Erythroblast (primary cell): ENCODE measurements at regions not wholly inside any gene's neighbourhood (a gene's known extent, or its start where the extent isn't known, plus 50 kb on each side); places are given as distances from the start of the nearest gene placed in this dataset.

Experiments
- GATA1 ChIP-seq: IDR thresholded peaks from 2 replicates; pipeline ENCODE4 v1.6.1; 2011; ENCODE audit warnings: low read depth, mild to moderate bottlenecking, control low read depth, low read length, moderate library complexity
- POLR2A ChIP-seq: IDR thresholded peaks from 2 replicates; pipeline ENCODE4 v1.6.1; 2011; ENCODE audit warnings: mild to moderate bottlenecking, low read length

- TF ChIP-seq POLR2A (no peak), GATA1 (no peak)
These were observed 336.4 kb upstream of the OPRM1 start for GRCh38 chr6:153702671-153703070.
